ENCODE measurements at regions not wholly inside any gene's neighbourhood (a gene's known extent, or its start where the extent isn't known, plus 50 kb on each side); places are given as distances from the start of the nearest gene placed in this dataset.

GRCh38 chr4:133095591-133095990 is 53.5 kb upstream of the PCDH10 start:
- no peak for DNase-seq

GRCh38 chr4:133096972-133097371 is 52.1 kb upstream of the PCDH10 start:
- no peak for DNase-seq

Data from activated CD8-positive, alpha-beta memory T cell treated with anti-CD3 and anti-CD28 coated beads, Interleukin-2, amount 50 U/mL, for 4 hours (primary cell).